Ishikawa (cell line): ENCODE measurements at regions not wholly inside any gene's neighbourhood (a gene's known extent, or its start where the extent isn't known, plus 50 kb on each side); places are given as distances from the start of the nearest gene placed in this dataset.

Experiments used
- CEBPB ChIP-seq: IDR thresholded peaks from 2 replicates; pipeline ENCODE4 v1.6.1; 2012
- CREB1 ChIP-seq: IDR thresholded peaks from 2 replicates; pipeline ENCODE4 v1.6.1; 2012; ENCODE audit warnings: low read depth
- EGR1 ChIP-seq: IDR thresholded peaks from 2 replicates; pipeline ENCODE4 v1.6.1; 2012
- EP300 ChIP-seq: IDR thresholded peaks from 2 replicates; pipeline ENCODE4 v1.6.1; 2012; ENCODE audit warnings: borderline replicate concordance
- FOXM1 ChIP-seq: IDR thresholded peaks from 2 replicates; pipeline ENCODE4 v1.6.1; 2012; ENCODE audit warnings: low read depth, borderline replicate concordance
- NFIC ChIP-seq: IDR thresholded peaks from 2 replicates; pipeline ENCODE4 v1.6.1; 2012
- RAD21 ChIP-seq: IDR thresholded peaks from 2 replicates; pipeline ENCODE4 v1.6.1; 2012; ENCODE audit warnings: low read depth
- TAF1 ChIP-seq: IDR thresholded peaks from 2 replicates; pipeline ENCODE4 v1.6.1; 2012; ENCODE audit warnings: low read depth, mild to moderate bottlenecking
- TCF12 ChIP-seq: IDR thresholded peaks from 2 replicates; pipeline ENCODE4 v1.6.1; 2012; ENCODE audit warnings: low read depth
- TEAD4 ChIP-seq: IDR thresholded peaks from 2 replicates; pipeline ENCODE4 v1.6.1; 2012
- YY1 ChIP-seq: IDR thresholded peaks from 2 replicates; pipeline ENCODE4 v1.6.1; 2012; ENCODE audit warnings: low read depth
- ZBTB7A ChIP-seq: IDR thresholded peaks from 2 replicates; pipeline ENCODE4 v1.6.1; 2012; ENCODE audit warnings: low read depth
- TF ChIP-seq, protein P1 (sequence below): IDR thresholded peaks from 2 replicates; pipeline ENCODE4 v1.6.1; 2012
- TF ChIP-seq, protein P2 (sequence below): IDR thresholded peaks from 2 replicates; pipeline ENCODE4 v1.6.1; 2012; ENCODE audit warnings: low read depth, mild to moderate bottlenecking
- TF ChIP-seq, protein P3 (sequence below): IDR thresholded peaks from 2 replicates; pipeline ENCODE4 v1.6.1; 2012

DNA sequence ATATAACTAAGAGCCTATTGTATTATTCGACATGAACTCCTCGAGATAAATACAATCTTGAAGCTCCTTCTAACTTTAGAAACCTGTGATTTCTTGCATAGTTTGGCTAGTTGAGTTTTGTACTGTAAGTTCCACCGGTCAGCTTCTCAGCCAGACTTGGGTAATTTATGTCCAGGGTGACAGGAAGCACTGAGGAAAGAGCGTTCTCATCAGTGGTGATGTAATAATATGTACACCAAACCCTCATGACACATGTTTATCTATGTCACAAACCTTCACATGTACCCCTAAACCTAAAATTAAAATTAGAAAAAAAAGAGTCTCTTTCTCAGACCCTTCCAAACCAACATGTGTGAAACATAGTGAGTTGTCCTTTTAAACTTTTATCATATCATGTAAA, 205.7 kb downstream of the KCNRG start:
- TF ChIP-seq ZBTB7A = no peak
- no peak for TF ChIP-seq TAF1
- no peak for TF ChIP-seq CEBPB
- TF ChIP-seq YY1 = no peak
- no peak for TF ChIP-seq TEAD4
- TF ChIP-seq, protein P1, sequence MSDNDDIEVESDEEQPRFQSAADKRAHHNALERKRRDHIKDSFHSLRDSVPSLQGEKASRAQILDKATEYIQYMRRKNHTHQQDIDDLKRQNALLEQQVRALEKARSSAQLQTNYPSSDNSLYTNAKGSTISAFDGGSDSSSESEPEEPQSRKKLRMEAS = no peak
- TF ChIP-seq TCF12 = no peak
- TF ChIP-seq RAD21 = no peak
- TF ChIP-seq, protein P2, sequence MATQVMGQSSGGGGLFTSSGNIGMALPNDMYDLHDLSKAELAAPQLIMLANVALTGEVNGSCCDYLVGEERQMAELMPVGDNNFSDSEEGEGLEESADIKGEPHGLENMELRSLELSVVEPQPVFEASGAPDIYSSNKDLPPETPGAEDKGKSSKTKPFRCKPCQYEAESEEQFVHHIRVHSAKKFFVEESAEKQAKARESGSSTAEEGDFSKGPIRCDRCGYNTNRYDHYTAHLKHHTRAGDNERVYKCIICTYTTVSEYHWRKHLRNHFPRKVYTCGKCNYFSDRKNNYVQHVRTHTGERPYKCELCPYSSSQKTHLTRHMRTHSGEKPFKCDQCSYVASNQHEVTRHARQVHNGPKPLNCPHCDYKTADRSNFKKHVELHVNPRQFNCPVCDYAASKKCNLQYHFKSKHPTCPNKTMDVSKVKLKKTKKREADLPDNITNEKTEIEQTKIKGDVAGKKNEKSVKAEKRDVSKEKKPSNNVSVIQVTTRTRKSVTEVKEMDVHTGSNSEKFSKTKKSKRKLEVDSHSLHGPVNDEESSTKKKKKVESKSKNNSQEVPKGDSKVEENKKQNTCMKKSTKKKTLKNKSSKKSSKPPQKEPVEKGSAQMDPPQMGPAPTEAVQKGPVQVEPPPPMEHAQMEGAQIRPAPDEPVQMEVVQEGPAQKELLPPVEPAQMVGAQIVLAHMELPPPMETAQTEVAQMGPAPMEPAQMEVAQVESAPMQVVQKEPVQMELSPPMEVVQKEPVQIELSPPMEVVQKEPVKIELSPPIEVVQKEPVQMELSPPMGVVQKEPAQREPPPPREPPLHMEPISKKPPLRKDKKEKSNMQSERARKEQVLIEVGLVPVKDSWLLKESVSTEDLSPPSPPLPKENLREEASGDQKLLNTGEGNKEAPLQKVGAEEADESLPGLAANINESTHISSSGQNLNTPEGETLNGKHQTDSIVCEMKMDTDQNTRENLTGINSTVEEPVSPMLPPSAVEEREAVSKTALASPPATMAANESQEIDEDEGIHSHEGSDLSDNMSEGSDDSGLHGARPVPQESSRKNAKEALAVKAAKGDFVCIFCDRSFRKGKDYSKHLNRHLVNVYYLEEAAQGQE = no peak
- no peak for TF ChIP-seq NFIC
- TF ChIP-seq FOXM1 = no peak
- TF ChIP-seq, protein P3, sequence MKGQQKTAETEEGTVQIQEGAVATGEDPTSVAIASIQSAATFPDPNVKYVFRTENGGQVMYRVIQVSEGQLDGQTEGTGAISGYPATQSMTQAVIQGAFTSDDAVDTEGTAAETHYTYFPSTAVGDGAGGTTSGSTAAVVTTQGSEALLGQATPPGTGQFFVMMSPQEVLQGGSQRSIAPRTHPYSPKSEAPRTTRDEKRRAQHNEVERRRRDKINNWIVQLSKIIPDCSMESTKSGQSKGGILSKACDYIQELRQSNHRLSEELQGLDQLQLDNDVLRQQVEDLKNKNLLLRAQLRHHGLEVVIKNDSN = no peak
- no peak for TF ChIP-seq EGR1

DNA sequence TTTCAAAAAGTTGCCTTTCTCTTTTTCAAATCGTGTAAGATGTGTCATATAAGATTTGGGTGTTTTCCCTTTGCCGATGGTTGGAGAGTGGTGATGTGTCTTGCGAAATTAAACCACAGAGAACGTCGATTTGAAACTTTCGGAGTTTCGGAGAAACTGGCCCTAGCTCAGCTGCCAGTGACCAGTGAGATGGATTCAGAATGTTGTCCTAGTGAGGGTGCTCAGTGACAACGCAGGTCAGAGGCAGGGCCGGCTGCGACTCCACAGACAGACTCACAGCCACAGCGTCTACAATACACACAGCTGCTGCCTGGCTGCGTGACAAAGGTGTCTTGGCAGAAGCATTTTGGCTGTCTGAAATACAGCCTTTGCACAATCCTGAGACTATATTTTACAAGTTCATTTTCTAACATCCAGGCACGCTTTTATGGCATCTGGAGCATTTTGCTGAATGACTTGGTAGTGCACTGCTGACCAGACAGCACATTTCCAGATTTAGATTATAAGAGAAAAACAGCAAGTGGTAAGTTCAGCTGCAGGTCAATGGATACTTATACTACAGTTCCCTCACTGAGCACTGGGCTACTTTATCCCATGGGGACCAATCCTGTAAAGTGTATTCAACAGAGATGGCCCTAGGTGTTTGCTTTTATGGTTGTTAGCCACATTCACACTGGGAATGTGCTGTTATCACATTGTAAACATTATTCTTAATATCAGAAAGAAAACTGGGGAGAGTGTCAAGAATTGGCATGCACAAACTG, 207.5 kb downstream of the KCNRG start:
- TF ChIP-seq, protein P3 = no peak
- TF ChIP-seq YY1 (no peak), CREB1 (no peak), TCF12 (no peak), EGR1 (no peak), FOXM1 (no peak), TEAD4 (no peak), ZBTB7A (no peak), EP300 (no peak), NFIC (no peak), CEBPB (no peak), RAD21 (no peak), TAF1 (no peak)
- TF ChIP-seq, protein P1 = no peak
- TF ChIP-seq, protein P2 = no peak

DNA sequence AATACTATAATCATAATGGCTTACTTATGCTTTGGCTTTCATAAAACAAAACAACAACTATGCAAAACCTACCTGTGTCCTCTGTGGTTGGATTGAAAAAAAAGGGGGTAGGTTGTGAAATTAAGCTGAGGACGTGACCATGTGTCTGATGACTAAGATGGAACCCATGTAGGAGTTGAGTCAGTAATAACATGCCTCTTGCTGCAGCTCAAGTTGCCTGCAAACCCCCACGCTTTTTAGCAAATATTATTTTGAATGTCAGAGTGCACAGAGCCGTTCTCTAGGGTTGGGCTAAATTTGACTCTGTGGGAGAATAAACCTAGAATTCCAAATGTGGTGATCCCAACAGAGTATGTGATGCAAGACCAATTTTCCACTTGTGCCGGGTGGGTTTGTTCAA, 209.3 kb downstream of the KCNRG start:
- TF ChIP-seq TEAD4 (no peak), TAF1 (no peak), CREB1 (no peak), FOXM1 (no peak)
- TF ChIP-seq, protein P1 = no peak

DNA sequence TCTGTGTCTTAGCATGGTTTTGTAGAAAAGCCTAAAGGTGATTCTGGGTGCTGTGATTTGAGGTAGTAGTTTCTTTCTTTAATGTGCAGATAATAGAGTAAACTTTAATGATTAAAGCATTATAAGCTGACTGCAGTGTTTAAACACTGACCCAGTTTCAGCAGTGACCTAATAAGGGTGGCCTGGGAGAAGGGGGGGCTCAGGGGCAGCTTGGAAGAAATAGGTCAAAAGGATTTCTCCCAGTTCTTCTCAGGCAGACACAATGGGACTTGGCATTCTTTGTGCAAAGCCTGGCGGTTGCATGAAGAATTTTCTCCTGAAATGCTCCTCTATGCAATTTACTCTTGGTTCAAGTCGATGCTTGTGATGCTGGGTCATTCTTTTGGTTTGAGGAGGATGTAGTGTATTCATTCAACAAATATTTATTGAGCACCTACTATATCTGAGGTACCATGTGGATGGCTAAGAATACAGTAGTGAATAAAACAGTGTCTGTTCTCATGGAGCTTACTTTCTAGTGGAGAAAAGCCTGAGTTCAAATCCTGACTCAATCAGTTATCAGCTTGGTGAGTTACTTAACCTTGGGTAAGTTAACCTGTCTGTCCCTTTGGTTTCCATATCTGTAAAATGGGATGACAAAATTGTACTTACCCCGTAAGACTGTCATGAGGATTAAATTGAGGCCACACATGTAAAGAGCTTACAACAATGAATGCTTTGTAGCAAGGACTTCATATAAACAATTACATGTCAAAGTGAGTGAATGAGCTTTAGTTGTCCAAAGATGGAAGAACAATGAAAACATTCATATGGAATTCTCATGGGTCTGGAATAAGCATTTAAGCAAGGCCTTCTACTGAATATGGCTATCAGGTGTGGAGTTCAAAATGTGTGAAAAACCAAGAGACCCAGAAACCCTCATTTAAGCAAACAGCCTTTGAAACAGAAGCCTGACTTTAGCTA, 210.2 kb downstream of the KCNRG start:
- no peak for TF ChIP-seq EGR1
- no peak for TF ChIP-seq TAF1
- TF ChIP-seq, protein P3 = no peak
- no peak for TF ChIP-seq ZBTB7A
- TF ChIP-seq NFIC = no peak
- no peak for TF ChIP-seq TEAD4
- no peak for TF ChIP-seq FOXM1
- TF ChIP-seq CREB1 = no peak
- TF ChIP-seq TCF12 = no peak
- no peak for TF ChIP-seq CEBPB
- TF ChIP-seq, protein P2 = no peak
- no peak for TF ChIP-seq EP300
- TF ChIP-seq YY1 = no peak
- TF ChIP-seq, protein P1 = no peak
- TF ChIP-seq RAD21 = no peak
